K562 (cell line): ENCODE measurements at regions not wholly inside any gene's neighbourhood (a gene's known extent, or its start where the extent isn't known, plus 50 kb on each side); places are given as distances from the start of the nearest gene placed in this dataset.

Experiments
- KDM1A ChIP-seq, 2 experiments: fragments of 450-650 bp; IDR thresholded peaks; 2 replicates each; pipeline ENCODE4 v1.6.1; 2016; ENCODE audit warnings: mild to moderate bottlenecking in 2 of 2
- REST ChIP-seq, 2 experiments: fragments of 450-650 bp; formaldehyde crosslinking in 1 of 2; IDR thresholded peaks; 2 replicates each; pipeline versions ENCODE4 v1.4.0 to v1.6.1; 2014 to 2020; ENCODE audit warnings: mild to moderate bottlenecking in 2 of 2, borderline replicate concordance in 1 of 2, low read depth in 1 of 2
- ZBTB17 ChIP-seq: fragments of 450-650 bp; formaldehyde crosslinking; IDR thresholded peaks from 2 replicates; pipeline ENCODE4 v1.4.0; 2020; ENCODE audit warnings: mild to moderate bottlenecking

GRCh38 chr17:13925579-13925978 lies 143.7 kb upstream of the COX10 start (continued):
- TF ChIP-seq REST (IDR thresholded peaks at IDR 0.05; ENCODE audit: borderline replicate concordance) (peak; percentile 6; the same call in 1 of the 2 replicates), REST (CRISPR knock-in tag; IDR thresholded peaks at IDR 0.05; ENCODE audit: low read depth) (no peak), KDM1A (IDR thresholded peaks at IDR 0.05) (no peak), ZBTB17 (CRISPR knock-in tag) (no peak)
